ENCODE measurements at regions not wholly inside any gene's neighbourhood (a gene's known extent, or its start where the extent isn't known, plus 50 kb on each side); places are given as distances from the start of the nearest gene placed in this dataset.
"Not testable (repeated sequence)": the region's sequence is repeated elsewhere in the genome, so short reads cannot be mapped to it uniquely, and the experiment has no call there.

DNA sequence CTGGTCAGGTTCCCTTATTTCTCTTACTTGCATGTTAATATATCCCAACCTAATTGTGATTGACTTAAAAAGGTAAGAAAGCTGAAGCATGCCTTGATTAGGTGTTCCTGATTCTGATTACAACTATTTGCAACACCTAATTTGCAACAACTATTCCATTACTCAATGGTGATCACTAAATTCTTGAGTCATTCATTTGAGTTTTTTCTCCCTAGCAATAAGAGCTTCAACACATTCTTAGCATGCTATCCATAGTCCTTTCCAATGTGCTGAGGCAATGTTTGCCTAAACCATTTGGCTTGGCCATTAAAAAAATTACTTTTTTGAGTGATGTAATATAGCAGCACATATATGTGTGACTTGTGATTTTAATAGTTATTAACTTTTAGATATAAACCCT, 851.4 kb downstream of the TRAM1L1 start:
- Mint-ChIP-seq H3K9me3 (peaks cover 10% of the 10 kb centered on the region), H3K27me3 (ENCODE audit: insufficient read depth) (no peaks in the 10 kb centered on the region), H3K4me3 (no peak overlapping the region), H3K27ac (no peak overlapping the region), H3K36me3 (ENCODE audit: low read depth) (no peaks in the 10 kb centered on the region), H3K4me1 (ENCODE audit: low read depth) (no peaks in the 10 kb centered on the region)
- no peak for DNase-seq
- TF ChIP-seq, protein P1, sequence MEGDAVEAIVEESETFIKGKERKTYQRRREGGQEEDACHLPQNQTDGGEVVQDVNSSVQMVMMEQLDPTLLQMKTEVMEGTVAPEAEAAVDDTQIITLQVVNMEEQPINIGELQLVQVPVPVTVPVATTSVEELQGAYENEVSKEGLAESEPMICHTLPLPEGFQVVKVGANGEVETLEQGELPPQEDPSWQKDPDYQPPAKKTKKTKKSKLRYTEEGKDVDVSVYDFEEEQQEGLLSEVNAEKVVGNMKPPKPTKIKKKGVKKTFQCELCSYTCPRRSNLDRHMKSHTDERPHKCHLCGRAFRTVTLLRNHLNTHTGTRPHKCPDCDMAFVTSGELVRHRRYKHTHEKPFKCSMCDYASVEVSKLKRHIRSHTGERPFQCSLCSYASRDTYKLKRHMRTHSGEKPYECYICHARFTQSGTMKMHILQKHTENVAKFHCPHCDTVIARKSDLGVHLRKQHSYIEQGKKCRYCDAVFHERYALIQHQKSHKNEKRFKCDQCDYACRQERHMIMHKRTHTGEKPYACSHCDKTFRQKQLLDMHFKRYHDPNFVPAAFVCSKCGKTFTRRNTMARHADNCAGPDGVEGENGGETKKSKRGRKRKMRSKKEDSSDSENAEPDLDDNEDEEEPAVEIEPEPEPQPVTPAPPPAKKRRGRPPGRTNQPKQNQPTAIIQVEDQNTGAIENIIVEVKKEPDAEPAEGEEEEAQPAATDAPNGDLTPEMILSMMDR (IDR thresholded peaks at IDR 0.05): no peak

DNA sequence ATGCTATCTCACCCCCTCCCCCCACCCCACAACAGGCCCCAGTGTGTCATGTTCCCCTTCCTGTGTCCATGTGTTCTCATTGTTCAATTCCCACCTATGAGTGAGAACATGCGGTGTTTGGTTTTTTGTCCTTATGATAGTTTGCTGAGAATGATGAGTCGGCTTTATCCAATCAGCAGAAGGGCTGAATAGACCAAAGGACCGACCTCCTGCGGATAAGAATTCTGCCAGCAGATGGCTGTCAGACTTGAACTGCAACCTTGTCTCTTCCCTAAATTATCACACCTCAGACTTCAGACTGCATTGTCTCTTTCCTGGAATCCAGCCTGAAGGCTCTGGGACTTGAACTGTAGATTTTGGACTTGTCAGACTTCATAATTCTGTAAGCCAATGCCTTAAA, 853.4 kb downstream of the TRAM1L1 start:
- H3K27ac Mint-ChIP-seq; H3K36me3 Mint-ChIP-seq (ENCODE audit: low read depth); H3K4me1 Mint-ChIP-seq (ENCODE audit: low read depth): not testable (repeated sequence)

DNA sequence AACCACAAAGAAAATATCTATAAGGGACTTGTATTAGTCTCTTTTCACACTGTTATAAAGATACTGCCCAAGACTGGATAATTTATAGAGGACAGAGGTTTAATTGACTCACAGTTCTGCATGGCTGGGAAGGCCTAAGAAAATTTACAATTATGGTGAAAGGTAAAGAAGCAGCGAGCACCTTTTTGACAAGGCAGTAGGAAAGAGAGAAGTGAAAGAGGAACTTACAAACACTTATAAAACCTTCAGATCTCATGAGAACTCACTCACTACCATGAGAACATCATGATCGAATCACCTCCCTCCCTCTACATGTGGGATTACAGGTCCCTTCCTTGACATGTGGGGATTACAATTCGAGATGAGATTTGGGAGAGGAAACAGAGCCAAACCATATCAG, 856.0 kb downstream of the TRAM1L1 start:
- TF ChIP-seq, protein P1 (IDR thresholded peaks at IDR 0.05): no peak

More for the DNA sequence above, 853.4 kb downstream of the TRAM1L1 start:
- peaks cover 22% of the 10 kb centered on the region for H3K9me3 Mint-ChIP-seq
- H3K27me3 Mint-ChIP-seq (ENCODE audit: insufficient read depth); H3K4me3 Mint-ChIP-seq; DNase-seq: not testable (repeated sequence)

DNA sequence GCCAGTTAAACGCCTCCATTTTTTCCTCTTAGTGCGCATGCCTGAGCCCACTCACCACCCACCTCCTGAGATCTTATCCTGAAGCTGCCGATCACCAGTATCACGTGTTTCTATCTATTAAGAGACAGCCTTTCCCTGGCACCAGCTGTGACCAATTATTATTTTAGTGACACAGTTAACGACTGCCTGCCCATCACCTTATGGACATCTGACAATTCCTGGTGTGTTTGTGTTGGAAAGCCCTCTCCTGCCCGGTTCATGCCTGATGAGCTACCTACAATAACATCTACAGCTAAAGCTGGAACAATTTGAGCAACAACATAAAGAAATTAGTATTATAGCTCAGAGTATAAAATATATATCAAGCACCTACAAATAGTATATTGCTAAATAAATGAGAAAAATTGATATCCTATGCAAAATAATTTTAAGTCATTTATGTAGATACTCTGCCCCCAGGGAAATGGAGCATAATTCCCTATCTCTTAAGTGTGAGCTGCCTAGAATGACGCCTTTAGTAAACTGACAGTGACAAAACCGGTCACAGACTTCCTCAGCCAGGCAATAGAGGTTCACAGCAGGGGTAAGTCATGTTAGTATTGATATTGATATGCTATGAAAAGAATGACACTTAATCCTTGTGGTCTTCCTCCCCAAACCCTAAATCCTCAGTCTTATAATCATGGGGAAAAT, 862.2 kb downstream of the TRAM1L1 start:
- DNase-seq: no peak
- no peaks in the 10 kb centered on the region for H3K27me3 Mint-ChIP-seq (ENCODE audit: insufficient read depth)

More for the DNA sequence above, 856.0 kb downstream of the TRAM1L1 start:
- H3K4me1 Mint-ChIP-seq (ENCODE audit: low read depth): no peaks in the 10 kb centered on the region
- H3K4me3 Mint-ChIP-seq: no peak overlapping the region
- peaks cover 18% of the 10 kb centered on the region for H3K9me3 Mint-ChIP-seq
- H3K36me3 Mint-ChIP-seq (ENCODE audit: low read depth): no peaks in the 10 kb centered on the region
- no peaks in the 10 kb centered on the region for H3K27me3 Mint-ChIP-seq (ENCODE audit: insufficient read depth)
- no peak overlapping the region for H3K27ac Mint-ChIP-seq
- no peak for DNase-seq

DNA sequence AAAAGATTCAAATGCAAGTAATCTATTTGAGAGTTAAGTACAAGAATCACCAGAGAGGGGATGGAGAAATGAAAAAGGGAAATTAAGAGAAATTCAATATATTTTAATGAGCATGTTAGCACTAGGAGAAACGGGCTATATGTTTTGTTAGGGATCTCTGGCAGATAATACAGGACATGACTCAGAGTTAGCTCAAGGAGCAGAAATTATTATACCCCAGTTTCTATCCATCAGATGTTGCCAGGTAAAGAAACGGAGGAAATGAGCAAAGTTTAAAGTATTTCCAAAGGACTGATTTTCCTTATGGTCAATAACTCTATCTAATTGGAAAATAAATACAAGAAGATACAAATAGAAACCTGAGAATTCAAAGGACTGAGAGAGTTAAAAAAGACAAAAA, 867.6 kb downstream of the TRAM1L1 start:
- TF ChIP-seq, protein P1 (IDR thresholded peaks at IDR 0.05): no peak
- Mint-ChIP-seq H3K27me3 (ENCODE audit: insufficient read depth) (no peaks in the 10 kb centered on the region), H3K4me1 (ENCODE audit: low read depth) (no peaks in the 10 kb centered on the region), H3K9me3 (peaks cover 57% of the 10 kb centered on the region), H3K36me3 (ENCODE audit: low read depth) (no peaks in the 10 kb centered on the region), H3K27ac (no peak overlapping the region), H3K4me3 (no peak overlapping the region)
- no peak for DNase-seq

More for the DNA sequence above, 862.2 kb downstream of the TRAM1L1 start:
- Mint-ChIP-seq H3K4me1 (ENCODE audit: low read depth) (no peaks in the 10 kb centered on the region), H3K4me3 (no peak overlapping the region), H3K27ac (no peak overlapping the region), H3K36me3 (ENCODE audit: low read depth) (no peaks in the 10 kb centered on the region), H3K9me3 (peaks cover 34% of the 10 kb centered on the region)
- TF ChIP-seq, protein P1 (IDR thresholded peaks at IDR 0.05): no peak

DNA sequence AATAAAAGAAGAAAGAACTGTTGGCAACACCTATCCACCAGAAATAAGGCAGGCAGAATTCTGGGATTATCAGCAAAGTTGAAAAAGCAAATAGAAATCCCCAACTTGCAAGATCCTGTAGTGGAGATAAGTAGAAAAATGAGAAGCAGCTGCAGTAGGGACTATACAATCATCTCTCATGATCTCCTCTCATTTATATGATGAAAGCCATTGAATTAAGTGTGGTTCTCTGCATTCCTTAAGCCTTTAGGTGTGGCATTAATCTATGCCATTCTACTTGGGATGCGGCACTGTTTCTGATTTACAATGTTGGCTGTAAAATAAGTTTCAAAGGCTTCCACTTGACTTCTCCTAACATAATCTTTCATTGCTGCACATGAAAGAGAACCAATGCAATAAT, 869.8 kb downstream of the TRAM1L1 start:
- Mint-ChIP-seq H3K27ac (no peak overlapping the region), H3K4me3 (no peak overlapping the region), H3K27me3 (ENCODE audit: insufficient read depth) (no peaks in the 10 kb centered on the region), H3K9me3 (peaks cover 46% of the 10 kb centered on the region), H3K4me1 (ENCODE audit: low read depth) (no peaks in the 10 kb centered on the region), H3K36me3 (ENCODE audit: low read depth) (no peaks in the 10 kb centered on the region)
- TF ChIP-seq, protein P1 (IDR thresholded peaks at IDR 0.05): no peak
- no peak for DNase-seq

All from HFFc6 (cell line).